Fibroblast of mammary gland (primary cell): ENCODE measurements at regions not wholly inside any gene's neighbourhood (a gene's known extent, or its start where the extent isn't known, plus 50 kb on each side); places are given as distances from the start of the nearest gene placed in this dataset.
A peak's percentile ranks its signal among the peaks of the same experiment; 100 is the strongest.

Experiments
- DNase-seq: peaks from one replicate; pipeline ENCODE4 v3.0.0-alpha.2; 2010; ENCODE audit warnings: low read depth
- H3K4me3 ChIP-seq: 2 replicates; pipeline ENCODE4 v1.5.1; 2011; ENCODE audit warnings: low read depth, mild to moderate bottlenecking, low read length, moderate library complexity; ENCODE audit not compliant: control insufficient read depth
- TF ChIP-seq, protein P1 (sequence below): conservative IDR thresholded peaks from 2 replicates; pipeline ENCODE4 v1.5.1; 2011; ENCODE audit warnings: low read depth, low read length, inconsistent platforms; ENCODE audit not compliant: control insufficient read depth, insufficient read depth

DNA sequence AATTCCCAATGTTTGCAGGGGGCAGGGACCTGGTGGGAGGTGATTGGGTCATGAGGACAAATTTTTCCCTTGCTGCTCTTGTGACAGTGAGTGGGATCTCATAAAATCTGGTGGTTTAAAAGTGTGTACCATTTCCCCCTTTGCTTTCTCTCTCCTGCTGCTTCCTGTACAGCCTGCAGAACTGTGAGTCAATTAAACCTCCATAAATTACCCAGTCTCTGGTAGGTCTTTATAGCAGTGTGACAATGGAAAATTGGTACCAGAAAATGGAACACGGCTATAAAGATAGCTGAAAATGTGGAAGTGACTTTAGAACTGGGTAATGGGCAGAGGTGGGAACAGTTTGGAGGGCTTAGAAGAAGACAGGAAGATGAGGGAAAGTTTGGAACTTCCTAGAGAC lies 108.7 kb upstream of the NPFFR2 start:
- no peak overlapping the region for H3K4me3 ChIP-seq
- TF ChIP-seq, protein P1, sequence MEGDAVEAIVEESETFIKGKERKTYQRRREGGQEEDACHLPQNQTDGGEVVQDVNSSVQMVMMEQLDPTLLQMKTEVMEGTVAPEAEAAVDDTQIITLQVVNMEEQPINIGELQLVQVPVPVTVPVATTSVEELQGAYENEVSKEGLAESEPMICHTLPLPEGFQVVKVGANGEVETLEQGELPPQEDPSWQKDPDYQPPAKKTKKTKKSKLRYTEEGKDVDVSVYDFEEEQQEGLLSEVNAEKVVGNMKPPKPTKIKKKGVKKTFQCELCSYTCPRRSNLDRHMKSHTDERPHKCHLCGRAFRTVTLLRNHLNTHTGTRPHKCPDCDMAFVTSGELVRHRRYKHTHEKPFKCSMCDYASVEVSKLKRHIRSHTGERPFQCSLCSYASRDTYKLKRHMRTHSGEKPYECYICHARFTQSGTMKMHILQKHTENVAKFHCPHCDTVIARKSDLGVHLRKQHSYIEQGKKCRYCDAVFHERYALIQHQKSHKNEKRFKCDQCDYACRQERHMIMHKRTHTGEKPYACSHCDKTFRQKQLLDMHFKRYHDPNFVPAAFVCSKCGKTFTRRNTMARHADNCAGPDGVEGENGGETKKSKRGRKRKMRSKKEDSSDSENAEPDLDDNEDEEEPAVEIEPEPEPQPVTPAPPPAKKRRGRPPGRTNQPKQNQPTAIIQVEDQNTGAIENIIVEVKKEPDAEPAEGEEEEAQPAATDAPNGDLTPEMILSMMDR, result no peak
- DNase-seq, result no peak

DNA sequence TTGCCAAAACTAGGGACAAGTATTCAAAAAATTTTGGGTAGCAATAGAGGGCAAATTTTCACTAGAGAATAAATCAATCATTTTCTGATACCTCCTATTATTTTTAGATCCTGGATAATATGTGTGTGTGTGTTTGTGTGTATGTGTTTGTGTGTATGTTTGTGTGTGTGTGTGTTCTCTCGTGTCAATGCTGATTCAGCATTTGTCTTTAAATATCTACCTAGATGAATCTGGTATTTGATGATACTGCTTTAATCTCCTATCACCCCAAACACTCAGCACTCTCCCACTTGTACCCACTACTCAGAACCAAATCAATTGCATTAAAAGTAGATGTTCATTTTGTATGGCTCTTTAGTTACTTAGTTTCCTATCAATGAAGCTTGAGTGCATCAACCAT lies 101.3 kb upstream of the NPFFR2 start:
- DNase-seq, result no peak
- H3K4me3 ChIP-seq, result no peak overlapping the region
- TF ChIP-seq, protein P1, result no peak

DNA sequence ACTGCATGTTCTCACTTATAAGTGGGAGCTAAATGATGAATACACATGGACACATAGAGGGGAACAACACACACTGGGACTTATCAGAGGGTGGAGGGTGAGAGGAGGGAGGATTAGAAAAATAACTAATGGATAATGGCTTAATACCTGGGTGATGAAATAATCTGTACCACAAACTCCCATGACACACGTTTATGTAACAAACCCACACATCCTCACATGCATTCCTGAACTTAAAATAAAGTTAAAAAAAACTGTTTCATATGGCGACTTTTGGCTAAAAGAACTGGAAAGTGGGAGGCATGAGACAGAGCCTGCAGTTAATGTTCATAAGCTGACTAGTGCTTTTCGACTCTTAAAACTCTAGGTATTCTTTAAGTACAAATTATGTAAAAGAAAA lies 98.9 kb upstream of the NPFFR2 start:
- no peak overlapping the region for H3K4me3 ChIP-seq
- peak; percentile 16 for DNase-seq
- TF ChIP-seq, protein P1, result no peak

DNA sequence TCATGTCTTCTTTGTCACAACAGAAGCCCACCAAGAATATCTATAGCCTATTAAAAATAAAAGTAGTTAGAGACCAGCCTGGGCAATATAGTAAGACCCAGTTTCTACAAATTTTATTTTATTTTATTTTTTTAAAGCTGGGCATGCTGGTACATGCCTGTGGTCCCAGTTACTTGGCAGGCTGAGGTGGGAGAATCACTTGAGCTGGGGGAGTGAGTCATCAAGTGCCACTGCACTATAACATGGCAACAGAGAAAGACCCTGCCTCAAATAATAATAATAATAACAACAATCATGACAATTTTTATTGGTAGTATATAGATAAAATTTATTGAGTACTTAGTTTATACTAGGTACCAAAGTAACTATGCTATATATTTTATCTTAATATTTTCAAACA lies 93.0 kb upstream of the NPFFR2 start:
- no peak overlapping the region for H3K4me3 ChIP-seq
- DNase-seq, result peak; percentile 6
- TF ChIP-seq, protein P1, result no peak

DNA sequence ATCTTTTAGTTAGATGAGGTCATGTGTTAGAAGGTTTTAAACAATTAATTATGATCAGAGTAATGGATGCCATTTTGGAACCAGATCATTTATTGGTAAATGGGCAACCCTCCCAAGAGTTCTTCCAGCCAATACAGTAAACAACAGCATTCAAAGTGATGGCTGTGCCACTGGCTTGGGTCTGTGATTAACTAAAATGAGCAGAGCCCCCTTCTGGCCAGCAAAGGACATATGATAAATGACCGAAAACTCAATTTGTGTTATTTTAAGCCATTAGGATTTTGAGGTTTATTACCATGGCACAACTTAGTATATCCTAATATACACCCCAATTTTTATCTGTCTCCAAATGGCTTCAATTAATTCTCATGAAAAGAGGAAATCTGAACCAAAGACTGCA lies 90.8 kb upstream of the NPFFR2 start:
- H3K4me3 ChIP-seq, result no peak overlapping the region
- peak; percentile 15 for DNase-seq
- TF ChIP-seq, protein P1, result peak; percentile 42

DNA sequence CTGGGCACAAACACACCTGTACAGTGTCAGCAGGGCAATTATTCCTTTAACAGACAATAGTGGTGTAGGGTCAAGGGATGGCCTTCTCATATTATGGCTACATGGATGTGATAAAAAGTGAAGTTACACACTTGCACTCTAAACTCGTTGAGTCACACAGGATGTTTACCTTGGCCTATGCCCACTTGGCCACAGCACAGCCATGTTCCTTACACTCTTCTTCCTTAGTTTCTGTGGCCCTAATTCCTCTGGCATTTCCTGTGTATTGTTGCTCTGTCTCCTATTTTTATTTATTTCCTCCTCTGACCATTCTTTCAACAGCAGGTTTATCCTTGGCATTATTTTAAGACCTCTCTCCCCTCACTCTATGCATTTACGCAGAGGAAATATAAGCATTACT lies 86.8 kb upstream of the NPFFR2 start:
- DNase-seq, result peak; percentile 39
- H3K4me3 ChIP-seq, result no peak overlapping the region
- TF ChIP-seq, protein P1, result no peak

DNA sequence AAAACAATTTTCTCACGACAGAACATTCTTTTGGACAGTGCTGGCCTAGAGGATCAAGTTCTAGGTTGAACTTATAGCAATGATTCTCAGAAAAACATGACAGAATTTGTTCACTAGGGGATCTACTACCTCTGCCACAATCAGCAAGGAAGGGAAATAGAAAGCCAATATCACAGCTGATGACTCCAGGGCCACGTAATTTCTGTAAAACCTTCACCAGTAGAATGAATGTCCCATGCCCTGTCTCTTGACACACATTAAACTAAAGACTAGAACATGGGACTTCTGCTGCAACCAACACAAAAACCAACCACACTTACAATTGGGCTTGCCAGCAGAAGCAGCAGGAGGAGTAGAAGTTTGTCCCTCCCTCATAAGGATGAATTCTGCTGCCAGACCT lies 86.0 kb upstream of the NPFFR2 start:
- TF ChIP-seq, protein P1, result no peak
- no peak overlapping the region for H3K4me3 ChIP-seq
- no peak for DNase-seq
